ENCODE measurements at regions not wholly inside any gene's neighbourhood (a gene's known extent, or its start where the extent isn't known, plus 50 kb on each side); places are given as distances from the start of the nearest gene placed in this dataset.

GRCh38 chr1:234958066-234958705 lies 170.5 kb downstream of the TOMM20 start:
- H3K36me3 ChIP-seq: no peaks in the 10 kb centered on the region
- ATAC-seq (no peak), DNase-seq (peak in 1 of 4 donors; percentile 55)
- H3K4me3 ChIP-seq: no peak overlapping the region
- peak overlapping the region in 1 of 2 donors; percentile 92 for H3K27ac ChIP-seq
- H3K27me3 ChIP-seq: no peaks in the 10 kb centered on the region
- peaks cover 41 to 92% of the 10 kb centered on the region in 2 donors for H3K4me1 ChIP-seq
- no peak for TF ChIP-seq CTCF (IDR thresholded peaks at IDR 0.05)
- H3K9me3 ChIP-seq: no peaks in the 10 kb centered on the region
- intact Hi-C loops (cut with DNase I): no loop called here

GRCh38 chr1:234957330-234958065 lies 171.1 kb downstream of the TOMM20 start:
- no peak for TF ChIP-seq CTCF (IDR thresholded peaks at IDR 0.05)
- H3K4me1 ChIP-seq: peaks cover 34 to 86% of the 10 kb centered on the region in 2 donors
- intact Hi-C loops (cut with DNase I): no loop called here

DNA sequence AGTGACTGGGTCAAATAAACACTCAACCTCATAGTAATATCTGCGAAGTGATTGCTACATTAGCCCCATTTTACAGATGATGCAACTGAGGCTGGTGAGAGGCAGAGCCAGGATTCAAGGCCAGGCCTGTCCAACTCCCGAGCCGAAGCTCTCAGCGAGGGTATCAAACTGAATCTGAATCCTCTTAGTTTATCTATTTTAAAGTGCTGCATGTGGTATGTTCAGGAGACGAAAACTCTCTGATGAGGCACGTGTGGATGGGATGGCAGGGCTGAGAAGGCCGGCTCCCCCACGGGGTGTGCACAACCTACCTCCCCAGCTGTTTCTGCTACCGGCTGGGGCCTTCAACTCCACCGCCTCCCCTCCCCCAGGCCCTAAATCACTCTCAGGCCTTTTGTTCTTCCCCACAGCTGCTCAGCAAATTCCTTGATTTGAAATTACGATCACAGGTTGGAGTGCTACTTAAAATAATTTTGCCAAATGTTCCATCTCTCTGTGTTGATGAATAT lies 171.8 kb downstream of the TOMM20 start:
- DNase-seq (no peak), ATAC-seq (no peak)
- H3K36me3 ChIP-seq: no peaks in the 10 kb centered on the region
- no peak for TF ChIP-seq CTCF (IDR thresholded peaks at IDR 0.05)
- intact Hi-C loops (cut with DNase I): no loop called here
- peaks cover 28 to 79% of the 10 kb centered on the region in 2 donors for H3K4me1 ChIP-seq
- H3K9me3 ChIP-seq: no peaks in the 10 kb centered on the region
- no peaks in the 10 kb centered on the region for H3K27me3 ChIP-seq
- no peak overlapping the region for H3K4me3 ChIP-seq
- peak overlapping the region; percentile 21 to 92 for H3K27ac ChIP-seq

More at GRCh38 chr1:234957330-234958065, 171.1 kb downstream of the TOMM20 start:
- ATAC-seq: peak; percentile 45
- Histone ChIP-seq H3K27ac (peak overlapping the region; percentile 21 to 92), H3K4me3 (no peak overlapping the region), H3K36me3 (no peaks in the 10 kb centered on the region), H3K27me3 (no peaks in the 10 kb centered on the region), H3K9me3 (no peaks in the 10 kb centered on the region)
- DNase-seq: peak in 2 of 4 donors; percentile 44 to 73

- DNase-seq: peak in 3 of 4 donors; percentile 72 to 87 (median 86)
- intact Hi-C loops (cut with DNase I): no loop called here
- Histone ChIP-seq H3K4me1 (peaks cover 11 to 63% of the 10 kb centered on the region in 2 donors), H3K9me3 (no peaks in the 10 kb centered on the region), H3K36me3 (no peaks in the 10 kb centered on the region), H3K27ac (peak overlapping the region; percentile 51 to 92), H3K4me3 (no peak overlapping the region), H3K27me3 (no peaks in the 10 kb centered on the region)
- peak; percentile 68 for ATAC-seq
- no peak for TF ChIP-seq CTCF (IDR thresholded peaks at IDR 0.05)
Observed at GRCh38 chr1:234955107-234955731, 173.4 kb downstream of the TOMM20 start.

- ATAC-seq: no peak
- Histone ChIP-seq H3K27ac (peak overlapping the region; percentile 51 to 92), H3K4me3 (no peak overlapping the region), H3K4me1 (peaks cover 7 to 57% of the 10 kb centered on the region in 2 donors), H3K36me3 (no peaks in the 10 kb centered on the region), H3K27me3 (no peaks in the 10 kb centered on the region), H3K9me3 (no peaks in the 10 kb centered on the region)
- no peak for TF ChIP-seq CTCF (IDR thresholded peaks at IDR 0.05)
- intact Hi-C loops (cut with DNase I): no loop called here
- no peak for DNase-seq
Observed at GRCh38 chr1:234954613-234955012, 174.0 kb downstream of the TOMM20 start.
